ENCODE measurements at regions not wholly inside any gene's neighbourhood (a gene's known extent, or its start where the extent isn't known, plus 50 kb on each side); places are given as distances from the start of the nearest gene placed in this dataset.

- no peaks in the 10 kb centered on the region for H3K27me3 ChIP-seq (ENCODE audit: insufficient read depth, low read depth)
- no peaks in the 10 kb centered on the region for H3K4me1 ChIP-seq (replicated peaks; ENCODE audit: insufficient read depth)
- POLR2A ChIA-PET (ENCODE audit: unreplicated experiment), result no interaction called here
- no peaks in the 10 kb centered on the region for H4K20me1 ChIP-seq (ENCODE audit: insufficient read depth)
- no peak overlapping the region for H3K4me3 ChIP-seq
- H2AFZ ChIP-seq, result no peak overlapping the region
- no peaks in the 10 kb centered on the region for H3F3A ChIP-seq (ENCODE audit: insufficient read depth, low read depth)
- no peaks in the 10 kb centered on the region for H3K79me2 ChIP-seq (ENCODE audit: low read depth)
- no peaks in the 10 kb centered on the region for H3K9me3 ChIP-seq (ENCODE audit: insufficient read depth, low read depth)
- no peaks in the 10 kb centered on the region for H3K36me3 ChIP-seq (ENCODE audit: low read depth)
- H3K27ac ChIP-seq, result no peak overlapping the region
- TF ChIP-seq, protein P1, sequence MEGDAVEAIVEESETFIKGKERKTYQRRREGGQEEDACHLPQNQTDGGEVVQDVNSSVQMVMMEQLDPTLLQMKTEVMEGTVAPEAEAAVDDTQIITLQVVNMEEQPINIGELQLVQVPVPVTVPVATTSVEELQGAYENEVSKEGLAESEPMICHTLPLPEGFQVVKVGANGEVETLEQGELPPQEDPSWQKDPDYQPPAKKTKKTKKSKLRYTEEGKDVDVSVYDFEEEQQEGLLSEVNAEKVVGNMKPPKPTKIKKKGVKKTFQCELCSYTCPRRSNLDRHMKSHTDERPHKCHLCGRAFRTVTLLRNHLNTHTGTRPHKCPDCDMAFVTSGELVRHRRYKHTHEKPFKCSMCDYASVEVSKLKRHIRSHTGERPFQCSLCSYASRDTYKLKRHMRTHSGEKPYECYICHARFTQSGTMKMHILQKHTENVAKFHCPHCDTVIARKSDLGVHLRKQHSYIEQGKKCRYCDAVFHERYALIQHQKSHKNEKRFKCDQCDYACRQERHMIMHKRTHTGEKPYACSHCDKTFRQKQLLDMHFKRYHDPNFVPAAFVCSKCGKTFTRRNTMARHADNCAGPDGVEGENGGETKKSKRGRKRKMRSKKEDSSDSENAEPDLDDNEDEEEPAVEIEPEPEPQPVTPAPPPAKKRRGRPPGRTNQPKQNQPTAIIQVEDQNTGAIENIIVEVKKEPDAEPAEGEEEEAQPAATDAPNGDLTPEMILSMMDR (conservative IDR thresholded peaks at IDR 0.05), result no peak
- no peak for TF ChIP-seq EZH2 (IDR thresholded peaks at IDR 0.05; ENCODE audit: low read depth)
- no peak for DNase-seq
- H3K4me2 ChIP-seq, result no peak overlapping the region
- CTCF ChIA-PET, result interaction anchor here (0.7 kb wide), 1 partner anchor 542 kb away, joined by 13 read pairs; no protein-coding TSS in a partner anchor
- BruUV-seq (replicated peaks), result no TSS peak
- H3K9me2 ChIP-seq (ENCODE audit: insufficient read depth), result no peaks in the 10 kb centered on the region
- intact Hi-C loops (cut with micrococcal nuclease; ENCODE audit: unreplicated experiment), result no loop called here
These were observed 260.5 kb upstream of the EPHA7 start for GRCh38 chr6:93679836-93680235.

DNA sequence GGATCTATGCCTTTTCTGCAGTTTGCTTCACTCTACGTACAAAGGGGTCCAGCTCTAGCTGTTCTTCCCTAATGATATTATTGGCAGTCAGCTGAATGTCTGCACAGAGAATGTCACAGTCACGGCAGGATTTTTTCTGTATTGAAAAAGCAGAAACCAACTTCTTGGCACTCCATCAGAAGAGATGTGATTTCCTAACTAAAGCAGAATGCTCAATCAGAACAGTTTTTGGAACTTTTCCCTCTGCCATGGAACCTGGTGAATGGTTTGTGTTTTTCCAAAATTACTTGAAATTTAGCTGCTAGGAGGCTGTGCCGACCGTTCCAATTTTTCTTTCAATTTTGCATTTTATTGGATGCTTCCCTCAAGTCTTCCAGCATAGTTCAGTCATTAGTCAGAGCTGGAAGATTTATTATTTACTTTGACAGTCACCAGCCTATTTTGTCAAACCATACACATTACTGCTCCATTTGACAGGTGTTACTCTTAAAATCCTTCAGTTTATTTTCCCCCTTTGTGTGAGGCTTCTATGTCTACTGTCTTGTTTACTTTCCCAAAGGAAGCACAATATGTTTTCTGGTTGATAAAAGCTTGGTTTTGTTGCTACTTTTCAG, 259.6 kb upstream of the EPHA7 start:
- intact Hi-C loops (cut with micrococcal nuclease; ENCODE audit: unreplicated experiment), result no loop called here
- no peak overlapping the region for H3K4me2 ChIP-seq
- no peak overlapping the region for H3K27ac ChIP-seq

GRCh38 chr6:93677264-93677965, 258.1 kb upstream of the EPHA7 start:
- Histone ChIP-seq H3K9me2 (ENCODE audit: insufficient read depth) (no peaks in the 10 kb centered on the region), H3K9me3 (ENCODE audit: insufficient read depth, low read depth) (no peaks in the 10 kb centered on the region), H4K20me1 (ENCODE audit: insufficient read depth) (no peaks in the 10 kb centered on the region), H3K36me3 (ENCODE audit: low read depth) (no peaks in the 10 kb centered on the region), H3K27me3 (ENCODE audit: insufficient read depth, low read depth) (no peaks in the 10 kb centered on the region), H3K4me1 (replicated peaks; ENCODE audit: insufficient read depth) (no peaks in the 10 kb centered on the region), H3K4me3 (no peak overlapping the region), H3K79me2 (ENCODE audit: low read depth) (no peaks in the 10 kb centered on the region), H2AFZ (no peak overlapping the region), H3K4me2 (no peak overlapping the region), H3K27ac (no peak overlapping the region), H3F3A (ENCODE audit: insufficient read depth, low read depth) (no peaks in the 10 kb centered on the region)
- POLR2A ChIA-PET (ENCODE audit: unreplicated experiment), result no interaction called here
- BruUV-seq (replicated peaks), result no TSS peak
- intact Hi-C loops (cut with micrococcal nuclease; ENCODE audit: unreplicated experiment), result no loop called here
- DNase-seq, result no peak
- CTCF ChIA-PET, result no interaction called here
- TF ChIP-seq, protein P1 (conservative IDR thresholded peaks at IDR 0.05), result no peak
- TF ChIP-seq EZH2 (IDR thresholded peaks at IDR 0.05; ENCODE audit: low read depth), result no peak

More for the DNA sequence above, 259.6 kb upstream of the EPHA7 start:
- Histone ChIP-seq H3F3A (ENCODE audit: insufficient read depth, low read depth) (no peaks in the 10 kb centered on the region), H3K4me1 (replicated peaks; ENCODE audit: insufficient read depth) (no peaks in the 10 kb centered on the region), H4K20me1 (ENCODE audit: insufficient read depth) (no peaks in the 10 kb centered on the region), H3K9me2 (ENCODE audit: insufficient read depth) (no peaks in the 10 kb centered on the region), H3K36me3 (ENCODE audit: low read depth) (no peaks in the 10 kb centered on the region), H2AFZ (no peak overlapping the region), H3K27me3 (ENCODE audit: insufficient read depth, low read depth) (no peaks in the 10 kb centered on the region), H3K9me3 (ENCODE audit: insufficient read depth, low read depth) (no peaks in the 10 kb centered on the region), H3K79me2 (ENCODE audit: low read depth) (no peaks in the 10 kb centered on the region), H3K4me3 (no peak overlapping the region)
- no peak for DNase-seq
- TF ChIP-seq, protein P1 (conservative IDR thresholded peaks at IDR 0.05), result no peak
- TF ChIP-seq EZH2 (IDR thresholded peaks at IDR 0.05; ENCODE audit: low read depth), result no peak
- ChIA-PET CTCF (no interaction called here), POLR2A (ENCODE audit: unreplicated experiment) (no interaction called here)
- BruUV-seq (replicated peaks), result no TSS peak
